ENCODE measurements at regions not wholly inside any gene's neighbourhood (a gene's known extent, or its start where the extent isn't known, plus 50 kb on each side); places are given as distances from the start of the nearest gene placed in this dataset.

DNA sequence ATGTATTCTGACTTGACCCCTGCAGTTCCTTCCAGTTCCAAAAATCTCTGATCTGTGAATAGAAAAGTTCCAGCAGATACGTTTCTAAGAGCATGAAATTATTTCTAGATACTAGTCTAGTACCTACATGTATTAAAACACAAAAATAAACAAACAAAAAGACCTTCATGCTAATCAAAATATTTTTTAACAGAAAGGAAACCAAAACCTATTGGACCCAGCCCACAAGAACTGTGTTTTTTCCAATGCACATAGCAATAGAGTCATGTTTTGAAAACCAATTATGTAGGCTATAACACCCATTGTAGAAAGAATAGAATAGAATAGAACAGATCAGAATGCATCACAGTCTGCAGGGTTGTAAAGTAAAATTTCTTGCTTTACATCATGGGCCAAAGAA, 158.6 kb upstream of the TNFAIP3 start:
- no peaks in the 10 kb centered on the region for H3K27me3 ChIP-seq (replicated peaks in 1 of 4; ENCODE audit: control insufficient read depth in 3 of 4, extremely low read depth in 1 of 4, insufficient read depth in 3 of 4, low read length in 3 of 4)
- H3K9ac ChIP-seq (replicated peaks in 1 of 4; ENCODE audit: extremely low read depth in 1 of 4, low read depth in 3 of 4, low read length in 3 of 4): no peak overlapping the region
- WGBS, 2 experiments (ENCODE audit: extremely low coverage in 1 of 2, insufficient coverage in 1 of 2, insufficient read length in 1 of 2, insufficient replicate concordance in 2 of 2, low coverage in 1 of 2, low lambda C conversion rate in 2 of 2, missing lambda C conversion rate in 1 of 2): 67% methylated on average over 1 of the region's 1 CpG; no CpG with 5 or more reads in 1 of the 2 experiments
- no peak overlapping the region for H3K4ac ChIP-seq (replicated peaks; ENCODE audit: insufficient read length, low read depth, low read length)
- no peak overlapping the region for H2AK5ac ChIP-seq (ENCODE audit: low read depth, low read length)
- no peak overlapping the region for H2AFZ ChIP-seq (ENCODE audit: low read length)
- FAIRE-seq (no peak), DNase-seq (ENCODE audit: low read depth in 1 of 2, low spot score in 2 of 2) (no peak)
- no peak overlapping the region for H3K56ac ChIP-seq (replicated peaks; ENCODE audit: insufficient read length, low read depth, low read length)
- ChIA-PET POLR2A (ENCODE audit: partially characterized antibody) (no interaction called here), CTCF (ENCODE audit: partially characterized antibody) (interaction anchor here (0.7 to 2.6 kb wide), 39 partner anchors 8 to 300 kb away, joined by 3 to 33 read pairs (median 5); partner anchors contain the start of gene TNFAIP3)
- H3K14ac ChIP-seq (ENCODE audit: insufficient read length): no peak overlapping the region
- H3K79me2 ChIP-seq (ENCODE audit: control insufficient read depth in 1 of 2, insufficient read depth in 2 of 2, low read length in 2 of 2): no peaks in the 10 kb centered on the region
- H4K8ac ChIP-seq (ENCODE audit: extremely low read depth, insufficient read depth, low read length): no peak overlapping the region
- no peak overlapping the region for H4K5ac ChIP-seq (ENCODE audit: insufficient read length, low read depth, low read length)
- H3K36me3 ChIP-seq (ENCODE audit: control insufficient read depth in 2 of 4, insufficient read depth in 4 of 4, low read length in 3 of 4): no peaks in the 10 kb centered on the region
- H3K23me2 ChIP-seq (ENCODE audit: low read depth, low read length): no peaks in the 10 kb centered on the region
- H2BK120ac ChIP-seq (replicated peaks; ENCODE audit: low read depth, low read length): no peak overlapping the region
- H3K23ac ChIP-seq (ENCODE audit: insufficient read length): no peak overlapping the region
- no peak overlapping the region for H2BK20ac ChIP-seq (ENCODE audit: low read length)
- H3K9me3 ChIP-seq (ENCODE audit: insufficient read depth in 2 of 2, low read depth in 1 of 2, low read length in 1 of 2): no peaks in the 10 kb centered on the region
- no peak overlapping the region for H3K27ac ChIP-seq (ENCODE audit: low read depth, low read length)
- no peak overlapping the region for H2BK15ac ChIP-seq (ENCODE audit: low read length)
- no peak overlapping the region for H2BK5ac ChIP-seq (ENCODE audit: low read depth, low read length)
- no peak overlapping the region for H3K4me3 ChIP-seq (ENCODE audit: extremely low read depth in 1 of 4, insufficient read depth in 2 of 4, low read depth in 3 of 4, low read length in 4 of 4)
- no peak overlapping the region for H3K18ac ChIP-seq (ENCODE audit: extremely low read depth, low read length)
- no peaks in the 10 kb centered on the region for H3K4me1 ChIP-seq (replicated peaks in 1 of 4; ENCODE audit: control insufficient read depth in 3 of 4, insufficient read depth in 4 of 4, low read length in 3 of 4)
- no peak overlapping the region for H3K4me2 ChIP-seq (ENCODE audit: insufficient read depth in 1 of 2, low read depth in 2 of 2, low read length in 2 of 2)
- H2BK12ac ChIP-seq (ENCODE audit: low read depth, low read length): no peak overlapping the region
- H3K79me1 ChIP-seq (ENCODE audit: low read depth, low read length): no peaks in the 10 kb centered on the region
- H4K20me1 ChIP-seq (replicated peaks in 1 of 2; ENCODE audit: control insufficient read depth in 1 of 2, insufficient read depth in 2 of 2, low read length in 2 of 2): no peaks in the 10 kb centered on the region
- H4K91ac ChIP-seq (replicated peaks; ENCODE audit: insufficient read length, low read length): no peak overlapping the region
- TF ChIP-seq TEAD4 (IDR thresholded peaks at IDR 0.05; ENCODE audit: low read depth, low read length): no peak
- TF ChIP-seq EP300 (IDR thresholded peaks at IDR 0.05; ENCODE audit: borderline replicate concordance in 1 of 2, low read depth in 2 of 2, low read length in 2 of 2): no peak
- TF ChIP-seq, protein P1, sequence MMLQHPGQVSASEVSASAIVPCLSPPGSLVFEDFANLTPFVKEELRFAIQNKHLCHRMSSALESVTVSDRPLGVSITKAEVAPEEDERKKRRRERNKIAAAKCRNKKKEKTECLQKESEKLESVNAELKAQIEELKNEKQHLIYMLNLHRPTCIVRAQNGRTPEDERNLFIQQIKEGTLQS (IDR thresholded peaks at IDR 0.05; ENCODE audit: insufficient read depth, low read depth, low read length): no peak
- no peak for TF ChIP-seq ZNF274 (IDR thresholded peaks at IDR 0.05; ENCODE audit: borderline replicate concordance, extremely low read depth, low read length)
- TF ChIP-seq POU5F1 (IDR thresholded peaks at IDR 0.05; ENCODE audit: low read depth, low read length): no peak
- no peak for TF ChIP-seq GABPA (IDR thresholded peaks at IDR 0.05; ENCODE audit: borderline replicate concordance, insufficient read depth, low read length)
- no peak for TF ChIP-seq PHF8 (conservative IDR thresholded peaks at IDR 0.05; ENCODE audit: low read depth, low read length)
- TF ChIP-seq TBP (IDR thresholded peaks at IDR 0.05; ENCODE audit: low read depth, low read length): no peak
- TF ChIP-seq KDM1A (IDR thresholded peaks at IDR 0.05; ENCODE audit: borderline replicate concordance, low read length): no peak
- no peak for TF ChIP-seq RXRA (IDR thresholded peaks at IDR 0.05; ENCODE audit: insufficient read depth, low read depth, low read length)
- no peak for TF ChIP-seq BRCA1 (IDR thresholded peaks at IDR 0.05; ENCODE audit: low read depth, low read length)
- no peak for TF ChIP-seq SAP30 (IDR thresholded peaks at IDR 0.05; ENCODE audit: insufficient read depth, insufficient replicate concordance, low read length)
- no peak for TF ChIP-seq GTF2F1 (IDR thresholded peaks at IDR 0.05; ENCODE audit: borderline replicate concordance, low read depth, low read length)
- TF ChIP-seq SP4 (IDR thresholded peaks at IDR 0.05; ENCODE audit: low read length): no peak
- no peak for TF ChIP-seq SRF (IDR thresholded peaks at IDR 0.05; ENCODE audit: low read depth, low read length)

Measured in H1 (cell line).